GM13977 (cell line): ENCODE measurements at regions not wholly inside any gene's neighbourhood (a gene's known extent, or its start where the extent isn't known, plus 50 kb on each side); places are given as distances from the start of the nearest gene placed in this dataset.

ENCODE experiments used
- DNase-seq: peaks from one replicate; pipeline ENCODE4 v3.0.0; 2012; ENCODE audit warnings: low spot score
- CTCF ChIP-seq: IDR thresholded peaks from 2 replicates; pipeline ENCODE4 v1.5.1; 2012; ENCODE audit warnings: mild to moderate bottlenecking, control low read depth; ENCODE audit not compliant: insufficient read depth; ENCODE audit errors: extremely low read depth, missing control alignments
- in situ Hi-C: fragments of 300-500 bp; cut with MboI; formaldehyde crosslinking; loops from one replicate; pipeline ENCODE4 v1.12.0; 2022; ENCODE audit warnings: low sequenced_read_pairs, low pct_unique_long_range_greater_than_20kb, mixed read lengths, inconsistent platforms; ENCODE audit not compliant: unreplicated experiment

- in situ Hi-C loops = no loop called here
- TF ChIP-seq CTCF = no peak
- no peak for DNase-seq
These were observed 2528.4 kb downstream of the ARAP2 start for GRCh38 chr4:33715841-33716395.

- DNase-seq = no peak
- in situ Hi-C loops = no loop called here
- no peak for TF ChIP-seq CTCF
These were observed 2522.1 kb downstream of the ARAP2 start for GRCh38 chr4:33722254-33722653.

GRCh38 chr4:33722800-33723516 lies 2521.4 kb downstream of the ARAP2 start:
- no peak for TF ChIP-seq CTCF
- no peak for DNase-seq
- in situ Hi-C loops = no loop called here

GRCh38 chr4:33724685-33725084 lies 2519.6 kb downstream of the ARAP2 start:
- no peak for TF ChIP-seq CTCF
- no peak for DNase-seq
- in situ Hi-C loops = no loop called here

GRCh38 chr4:33725861-33726260 lies 2518.5 kb downstream of the ARAP2 start:
- DNase-seq = no peak
- in situ Hi-C loops = no loop called here
- TF ChIP-seq CTCF = no peak

GRCh38 chr4:33737726-33738125 lies 2506.6 kb downstream of the ARAP2 start:
- in situ Hi-C loops = no loop called here

More at GRCh38 chr4:33737726-33738125, 2506.6 kb downstream of the ARAP2 start:
- no peak for DNase-seq
- no peak for TF ChIP-seq CTCF
